Mesenchymal stem cell (in vitro differentiated cells and primary cell): ENCODE measurements at regions not wholly inside any gene's neighbourhood (a gene's known extent, or its start where the extent isn't known, plus 50 kb on each side); places are given as distances from the start of the nearest gene placed in this dataset.
A peak's percentile ranks its signal among the peaks of the same experiment; 100 is the strongest.

Source experiments
- DNase-seq: peaks from one replicate; pipeline ENCODE4 v3.0.0-alpha.2; 2013
- H2AFZ ChIP-seq: one replicate; pipeline ENCODE4 v1.6.1; 2013; ENCODE audit warnings: low read depth, mild to moderate bottlenecking, control low read depth, inconsistent platforms, low read length, moderate library complexity
- H2AK5ac ChIP-seq: 2 replicates; pipeline ENCODE4 v1.6.1; 2013; ENCODE audit warnings: low read length, moderate library complexity, mild to moderate bottlenecking, inconsistent platforms; ENCODE audit not compliant: severe bottlenecking
- H2BK120ac ChIP-seq: one replicate; pipeline ENCODE4 v1.6.1; 2013; ENCODE audit warnings: low read depth, mild to moderate bottlenecking, inconsistent platforms, low read length, moderate library complexity
- H2BK12ac ChIP-seq, 2 experiments: one replicate each; pipeline ENCODE4 v1.6.1; 2013; ENCODE audit warnings: inconsistent platforms in 2 of 2, low read length in 2 of 2, mild to moderate bottlenecking in 2 of 2, moderate library complexity in 2 of 2, control low read depth in 1 of 2
- H2BK15ac ChIP-seq: one replicate; pipeline ENCODE4 v1.6.1; 2013; ENCODE audit warnings: mild to moderate bottlenecking, low read depth, inconsistent platforms; ENCODE audit not compliant: poor library complexity, severe bottlenecking
- H2BK5ac ChIP-seq: 2 replicates; pipeline ENCODE4 v1.6.1; 2013; ENCODE audit warnings: low read depth, mild to moderate bottlenecking, low read length, control low read depth, inconsistent platforms; ENCODE audit not compliant: poor library complexity, severe bottlenecking
- H3K14ac ChIP-seq, 2 experiments: one replicate each; pipeline ENCODE4 v1.6.1; 2013; ENCODE audit warnings: inconsistent platforms in 2 of 2, low read length in 2 of 2, control low read depth in 1 of 2, mild to moderate bottlenecking in 1 of 2, moderate library complexity in 1 of 2
- H3K18ac ChIP-seq, 2 experiments: one replicate each; pipeline ENCODE4 v1.6.1; 2013; ENCODE audit warnings: inconsistent platforms in 2 of 2, low read length in 2 of 2, control low read depth in 1 of 2, low read depth in 1 of 2, mild to moderate bottlenecking in 1 of 2
- H3K23ac ChIP-seq, 2 experiments: one replicate each; pipeline ENCODE4 v1.6.1; 2013; ENCODE audit warnings: inconsistent platforms in 2 of 2, low read length in 2 of 2, mild to moderate bottlenecking in 2 of 2, moderate library complexity in 2 of 2, control low read depth in 1 of 2
- H3K27ac ChIP-seq: 2 replicates; pipeline ENCODE4 v1.5.1; 2013; ENCODE audit warnings: mild to moderate bottlenecking, moderate library complexity, low read length, control low read depth, inconsistent platforms; ENCODE audit not compliant: poor library complexity, severe bottlenecking
- H3K27me3 ChIP-seq, 2 experiments: 2 replicates each; pipeline versions ENCODE4 v1.6.1 to v1.7.0; 2013; ENCODE audit warnings: low read length in 2 of 2, mild to moderate bottlenecking in 2 of 2, moderate library complexity in 2 of 2, control low read depth in 1 of 2, inconsistent platforms in 1 of 2; ENCODE audit not compliant: control insufficient read depth in 1 of 2, insufficient read depth in 1 of 2
- H3K36me3 ChIP-seq, 2 experiments: 2 replicates each; pipeline versions ENCODE4 v1.6.1 to v1.7.0; 2013; ENCODE audit warnings: low read length in 2 of 2, control low read depth in 1 of 2, inconsistent platforms in 1 of 2, low read depth in 1 of 2, mild to moderate bottlenecking in 1 of 2; ENCODE audit not compliant: insufficient read depth in 2 of 2, control insufficient read depth in 1 of 2
- H3K4ac ChIP-seq, 2 experiments: one replicate each; pipeline ENCODE4 v1.6.1; 2013; ENCODE audit warnings: inconsistent platforms in 2 of 2, low read length in 2 of 2, mild to moderate bottlenecking in 2 of 2, moderate library complexity in 2 of 2, control low read depth in 1 of 2, low read depth in 1 of 2
- H3K4me1 ChIP-seq: 2 replicates; pipeline ENCODE4 v1.6.1; 2013; ENCODE audit warnings: low read depth, low read length, control low read depth; ENCODE audit not compliant: control insufficient read depth, insufficient read depth
- H3K4me2 ChIP-seq: 2 replicates; pipeline ENCODE4 v1.6.1; 2013; ENCODE audit warnings: low read length, mild to moderate bottlenecking, inconsistent platforms; ENCODE audit not compliant: poor library complexity, severe bottlenecking
- H3K4me3 ChIP-seq, 2 experiments: 2 replicates each; pipeline versions ENCODE4 v1.5.1 to v1.7.0; 2013; ENCODE audit warnings: low read length in 2 of 2, mild to moderate bottlenecking in 2 of 2, control low read depth in 1 of 2, low read depth in 1 of 2; ENCODE audit not compliant: insufficient read depth in 1 of 2
- H3K79me1 ChIP-seq: replicated peaks from 2 replicates; pipeline ENCODE4 v1.6.1; 2013; ENCODE audit warnings: mild to moderate bottlenecking, control low read depth, low read length, inconsistent platforms; ENCODE audit not compliant: poor library complexity, severe bottlenecking
- H3K9ac ChIP-seq: 2 replicates; pipeline ENCODE4 v1.7.0; 2013; ENCODE audit warnings: mild to moderate bottlenecking, low read length, moderate library complexity
- H3K9me3 ChIP-seq: 2 replicates; pipeline ENCODE4 v1.7.0; 2013; ENCODE audit warnings: mild to moderate bottlenecking, low read length; ENCODE audit not compliant: control insufficient read depth
- H4K8ac ChIP-seq: one replicate; pipeline ENCODE4 v1.6.1; 2013; ENCODE audit warnings: inconsistent platforms, mild to moderate bottlenecking, low read length, moderate library complexity
- H4K91ac ChIP-seq: one replicate; pipeline ENCODE4 v1.6.1; 2013; ENCODE audit warnings: mild to moderate bottlenecking, low read length, inconsistent platforms
- whole genome bisulfite sequencing: methylation state at CpG from one replicate; pipeline ENCODE4 v1.1.7; 2013; ENCODE audit warnings: mixed read lengths; 5-methylcytosine and 5-hydroxymethylcytosine counted together

- Histone ChIP-seq H3K4me2 (no peak overlapping the region), H3K36me3 (no peaks in the 10 kb centered on the region), H3K27ac (no peak overlapping the region), H3K9ac (no peak overlapping the region), H4K91ac (peak overlapping the region; percentile 74), H4K8ac (no peak overlapping the region), H3K4ac (no peak overlapping the region), H2AK5ac (no peak overlapping the region), H3K79me1 (no peaks in the 10 kb centered on the region), H2BK120ac (no peak overlapping the region), H3K4me1 (peaks cover 4% of the 10 kb centered on the region), H2BK5ac (no peak overlapping the region), H3K14ac (no peak overlapping the region), H3K23ac (no peak overlapping the region), H2BK12ac (peak overlapping the region in 1 of 2 experiments; percentile 49), H3K4me3 (no peak overlapping the region), H2AFZ (no peak overlapping the region), H2BK15ac (no peak overlapping the region), H3K18ac (peak overlapping the region in 1 of 2 experiments; percentile 25), H3K9me3 (no peaks in the 10 kb centered on the region), H3K27me3 (peaks cover 0 to 4% of the 10 kb centered on the region in 2 experiments)
- WGBS, result over 99% methylated on average over 3 of the region's 4 CpGs
- DNase-seq, result peak; percentile 64
These were observed 250.1 kb upstream of the CDH5 start for GRCh38 chr16:66116163-66117002.

GRCh38 chr16:66115373-66115772, 251.1 kb upstream of the CDH5 start:
- Histone ChIP-seq H3K4me1 (peaks cover 4% of the 10 kb centered on the region), H3K18ac (no peak overlapping the region), H3K14ac (no peak overlapping the region), H3K36me3 (no peaks in the 10 kb centered on the region), H2BK12ac (no peak overlapping the region), H3K4me3 (no peak overlapping the region), H2AK5ac (no peak overlapping the region), H3K9me3 (no peaks in the 10 kb centered on the region), H3K4me2 (no peak overlapping the region), H3K27ac (no peak overlapping the region), H2BK120ac (no peak overlapping the region), H2BK15ac (no peak overlapping the region), H4K91ac (no peak overlapping the region), H3K79me1 (no peaks in the 10 kb centered on the region), H3K4ac (no peak overlapping the region), H3K23ac (no peak overlapping the region), H2BK5ac (no peak overlapping the region), H2AFZ (no peak overlapping the region), H4K8ac (no peak overlapping the region), H3K27me3 (peaks cover 0 to 4% of the 10 kb centered on the region in 2 experiments), H3K9ac (no peak overlapping the region)
- 98% methylated on average over 3 of the region's 3 CpGs for WGBS
- no peak for DNase-seq

- no peak for DNase-seq
- H3K36me3 ChIP-seq, result no peaks in the 10 kb centered on the region
- no peak overlapping the region for H3K14ac ChIP-seq
- H2AFZ ChIP-seq, result no peak overlapping the region
- no peak overlapping the region for H2BK5ac ChIP-seq
- H4K91ac ChIP-seq, result no peak overlapping the region
- H2BK15ac ChIP-seq, result no peak overlapping the region
- no peaks in the 10 kb centered on the region for H3K9me3 ChIP-seq
- H3K23ac ChIP-seq, result no peak overlapping the region
- H3K9ac ChIP-seq, result no peak overlapping the region
- no peak overlapping the region for H3K4ac ChIP-seq
- no peak overlapping the region for H3K4me3 ChIP-seq
- H2BK12ac ChIP-seq, result no peak overlapping the region
- H3K27ac ChIP-seq, result no peak overlapping the region
- no peak overlapping the region for H2BK120ac ChIP-seq
- peaks cover 0 to 4% of the 10 kb centered on the region in 2 experiments for H3K27me3 ChIP-seq
- H2AK5ac ChIP-seq, result no peak overlapping the region
- H3K18ac ChIP-seq, result no peak overlapping the region
- H3K79me1 ChIP-seq, result no peaks in the 10 kb centered on the region
- no peak overlapping the region for H3K4me2 ChIP-seq
- H4K8ac ChIP-seq, result no peak overlapping the region
- H3K4me1 ChIP-seq, result no peaks in the 10 kb centered on the region
- WGBS, result 98% methylated on average over 2 of the region's 2 CpGs
These were observed 253.3 kb upstream of the CDH5 start for GRCh38 chr16:66113223-66113622.

- no peaks in the 10 kb centered on the region for H3K36me3 ChIP-seq
- H3K27ac ChIP-seq, result no peak overlapping the region
- H3K27me3 ChIP-seq, result peaks cover 0 to 4% of the 10 kb centered on the region in 2 experiments
- no peak overlapping the region for H3K18ac ChIP-seq
- H3K9ac ChIP-seq, result no peak overlapping the region
- no peak overlapping the region for H4K91ac ChIP-seq
- H3K9me3 ChIP-seq, result no peaks in the 10 kb centered on the region
- H4K8ac ChIP-seq, result no peak overlapping the region
- H2AK5ac ChIP-seq, result no peak overlapping the region
- no peak overlapping the region for H2BK5ac ChIP-seq
- DNase-seq, result no peak
- H2BK15ac ChIP-seq, result peak overlapping the region; percentile 55
- no CpG with 5 or more reads among the region's 1 CpG for WGBS
- H3K14ac ChIP-seq, result no peak overlapping the region
- no peak overlapping the region for H2BK12ac ChIP-seq
- no peak overlapping the region for H3K23ac ChIP-seq
- no peaks in the 10 kb centered on the region for H3K79me1 ChIP-seq
- no peak overlapping the region for H2AFZ ChIP-seq
- H3K4me2 ChIP-seq, result no peak overlapping the region
- no peak overlapping the region for H3K4ac ChIP-seq
- no peaks in the 10 kb centered on the region for H3K4me1 ChIP-seq
- H3K4me3 ChIP-seq, result no peak overlapping the region
- peak overlapping the region; percentile 12 for H2BK120ac ChIP-seq
These were observed 256.8 kb upstream of the CDH5 start for GRCh38 chr16:66109677-66110076.
